OCI-LY3 (cell line): ENCODE measurements at regions not wholly inside any gene's neighbourhood (a gene's known extent, or its start where the extent isn't known, plus 50 kb on each side); places are given as distances from the start of the nearest gene placed in this dataset.

Experiments
- EZH2phosphoT487 ChIP-seq: fragments of 200-600 bp; shearing (Covaris generic); IDR thresholded peaks from 2 replicates; pipeline ENCODE4 v1.6.1; 2018; ENCODE audit warnings: antibody characterized with exemption, mixed run types, low read depth
- TF ChIP-seq, protein P1 (sequence below): fragments of 200-600, 300-600 bp; sonication (generic); IDR thresholded peaks from 2 replicates; pipeline ENCODE4 v1.5.1; 2014; ENCODE audit warnings: antibody characterized with exemption, low read length, low read depth

DNA sequence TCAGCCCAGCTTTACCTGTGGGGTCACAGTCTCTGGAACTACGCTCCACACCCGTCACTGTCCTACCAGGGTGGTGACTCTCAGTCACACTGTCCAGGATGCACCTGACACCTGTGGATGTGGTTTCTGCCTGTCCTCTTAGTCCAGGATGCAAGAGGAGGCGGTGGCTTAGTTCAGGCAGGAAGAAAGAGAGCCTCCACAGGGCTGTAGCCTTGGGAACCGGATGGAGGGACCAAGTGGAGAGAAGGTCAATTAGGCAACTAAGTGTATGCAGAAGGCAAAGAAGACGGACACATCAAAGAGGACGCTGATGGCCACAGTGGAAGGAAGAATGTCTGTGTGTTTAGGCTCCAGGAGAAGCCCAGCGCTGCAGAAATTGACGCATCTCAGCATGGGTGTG, 153.9 kb upstream of the IRF2BP2 start:
- TF ChIP-seq, protein P1, sequence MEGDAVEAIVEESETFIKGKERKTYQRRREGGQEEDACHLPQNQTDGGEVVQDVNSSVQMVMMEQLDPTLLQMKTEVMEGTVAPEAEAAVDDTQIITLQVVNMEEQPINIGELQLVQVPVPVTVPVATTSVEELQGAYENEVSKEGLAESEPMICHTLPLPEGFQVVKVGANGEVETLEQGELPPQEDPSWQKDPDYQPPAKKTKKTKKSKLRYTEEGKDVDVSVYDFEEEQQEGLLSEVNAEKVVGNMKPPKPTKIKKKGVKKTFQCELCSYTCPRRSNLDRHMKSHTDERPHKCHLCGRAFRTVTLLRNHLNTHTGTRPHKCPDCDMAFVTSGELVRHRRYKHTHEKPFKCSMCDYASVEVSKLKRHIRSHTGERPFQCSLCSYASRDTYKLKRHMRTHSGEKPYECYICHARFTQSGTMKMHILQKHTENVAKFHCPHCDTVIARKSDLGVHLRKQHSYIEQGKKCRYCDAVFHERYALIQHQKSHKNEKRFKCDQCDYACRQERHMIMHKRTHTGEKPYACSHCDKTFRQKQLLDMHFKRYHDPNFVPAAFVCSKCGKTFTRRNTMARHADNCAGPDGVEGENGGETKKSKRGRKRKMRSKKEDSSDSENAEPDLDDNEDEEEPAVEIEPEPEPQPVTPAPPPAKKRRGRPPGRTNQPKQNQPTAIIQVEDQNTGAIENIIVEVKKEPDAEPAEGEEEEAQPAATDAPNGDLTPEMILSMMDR: no peak
- TF ChIP-seq EZH2phosphoT487: no peak
